Mesenchymal stem cell (in vitro differentiated cells and primary cell): ENCODE measurements at regions not wholly inside any gene's neighbourhood (a gene's known extent, or its start where the extent isn't known, plus 50 kb on each side); places are given as distances from the start of the nearest gene placed in this dataset.
A peak's percentile ranks its signal among the peaks of the same experiment; 100 is the strongest.

Experiments used
- DNase-seq: peaks from one replicate; pipeline ENCODE4 v3.0.0-alpha.2; 2013
- H2AFZ ChIP-seq: one replicate; pipeline ENCODE4 v1.6.1; 2013; ENCODE audit warnings: low read depth, mild to moderate bottlenecking, control low read depth, inconsistent platforms, low read length, moderate library complexity
- H2AK5ac ChIP-seq: 2 replicates; pipeline ENCODE4 v1.6.1; 2013; ENCODE audit warnings: low read length, moderate library complexity, mild to moderate bottlenecking, inconsistent platforms; ENCODE audit not compliant: severe bottlenecking
- H2BK120ac ChIP-seq: one replicate; pipeline ENCODE4 v1.6.1; 2013; ENCODE audit warnings: low read depth, mild to moderate bottlenecking, inconsistent platforms, low read length, moderate library complexity
- H2BK12ac ChIP-seq, 2 experiments: one replicate each; pipeline ENCODE4 v1.6.1; 2013; ENCODE audit warnings: inconsistent platforms in 2 of 2, low read length in 2 of 2, mild to moderate bottlenecking in 2 of 2, moderate library complexity in 2 of 2, control low read depth in 1 of 2
- H2BK15ac ChIP-seq: one replicate; pipeline ENCODE4 v1.6.1; 2013; ENCODE audit warnings: mild to moderate bottlenecking, low read depth, inconsistent platforms; ENCODE audit not compliant: poor library complexity, severe bottlenecking
- H2BK5ac ChIP-seq: 2 replicates; pipeline ENCODE4 v1.6.1; 2013; ENCODE audit warnings: low read depth, mild to moderate bottlenecking, low read length, control low read depth, inconsistent platforms; ENCODE audit not compliant: poor library complexity, severe bottlenecking
- H3K14ac ChIP-seq, 2 experiments: one replicate each; pipeline ENCODE4 v1.6.1; 2013; ENCODE audit warnings: inconsistent platforms in 2 of 2, low read length in 2 of 2, control low read depth in 1 of 2, mild to moderate bottlenecking in 1 of 2, moderate library complexity in 1 of 2
- H3K18ac ChIP-seq, 2 experiments: one replicate each; pipeline ENCODE4 v1.6.1; 2013; ENCODE audit warnings: inconsistent platforms in 2 of 2, low read length in 2 of 2, control low read depth in 1 of 2, low read depth in 1 of 2, mild to moderate bottlenecking in 1 of 2
- H3K23ac ChIP-seq, 2 experiments: one replicate each; pipeline ENCODE4 v1.6.1; 2013; ENCODE audit warnings: inconsistent platforms in 2 of 2, low read length in 2 of 2, mild to moderate bottlenecking in 2 of 2, moderate library complexity in 2 of 2, control low read depth in 1 of 2
- H3K27ac ChIP-seq: 2 replicates; pipeline ENCODE4 v1.5.1; 2013; ENCODE audit warnings: mild to moderate bottlenecking, moderate library complexity, low read length, control low read depth, inconsistent platforms; ENCODE audit not compliant: poor library complexity, severe bottlenecking
- H3K27me3 ChIP-seq, 2 experiments: 2 replicates each; pipeline versions ENCODE4 v1.6.1 to v1.7.0; 2013; ENCODE audit warnings: low read length in 2 of 2, mild to moderate bottlenecking in 2 of 2, moderate library complexity in 2 of 2, control low read depth in 1 of 2, inconsistent platforms in 1 of 2; ENCODE audit not compliant: control insufficient read depth in 1 of 2, insufficient read depth in 1 of 2
- H3K36me3 ChIP-seq, 2 experiments: 2 replicates each; pipeline versions ENCODE4 v1.6.1 to v1.7.0; 2013; ENCODE audit warnings: low read length in 2 of 2, control low read depth in 1 of 2, inconsistent platforms in 1 of 2, low read depth in 1 of 2, mild to moderate bottlenecking in 1 of 2; ENCODE audit not compliant: insufficient read depth in 2 of 2, control insufficient read depth in 1 of 2
- H3K4ac ChIP-seq, 2 experiments: one replicate each; pipeline ENCODE4 v1.6.1; 2013; ENCODE audit warnings: inconsistent platforms in 2 of 2, low read length in 2 of 2, mild to moderate bottlenecking in 2 of 2, moderate library complexity in 2 of 2, control low read depth in 1 of 2, low read depth in 1 of 2
- H3K4me1 ChIP-seq: 2 replicates; pipeline ENCODE4 v1.6.1; 2013; ENCODE audit warnings: low read depth, low read length, control low read depth; ENCODE audit not compliant: control insufficient read depth, insufficient read depth
- H3K4me2 ChIP-seq: 2 replicates; pipeline ENCODE4 v1.6.1; 2013; ENCODE audit warnings: low read length, mild to moderate bottlenecking, inconsistent platforms; ENCODE audit not compliant: poor library complexity, severe bottlenecking
- H3K4me3 ChIP-seq, 2 experiments: 2 replicates each; pipeline versions ENCODE4 v1.5.1 to v1.7.0; 2013; ENCODE audit warnings: low read length in 2 of 2, mild to moderate bottlenecking in 2 of 2, control low read depth in 1 of 2, low read depth in 1 of 2; ENCODE audit not compliant: insufficient read depth in 1 of 2
- H3K79me1 ChIP-seq: replicated peaks from 2 replicates; pipeline ENCODE4 v1.6.1; 2013; ENCODE audit warnings: mild to moderate bottlenecking, control low read depth, low read length, inconsistent platforms; ENCODE audit not compliant: poor library complexity, severe bottlenecking
- H3K9ac ChIP-seq: 2 replicates; pipeline ENCODE4 v1.7.0; 2013; ENCODE audit warnings: mild to moderate bottlenecking, low read length, moderate library complexity
- H3K9me3 ChIP-seq: 2 replicates; pipeline ENCODE4 v1.7.0; 2013; ENCODE audit warnings: mild to moderate bottlenecking, low read length; ENCODE audit not compliant: control insufficient read depth
- H4K8ac ChIP-seq: one replicate; pipeline ENCODE4 v1.6.1; 2013; ENCODE audit warnings: inconsistent platforms, mild to moderate bottlenecking, low read length, moderate library complexity
- H4K91ac ChIP-seq: one replicate; pipeline ENCODE4 v1.6.1; 2013; ENCODE audit warnings: mild to moderate bottlenecking, low read length, inconsistent platforms
- WGBS: methylation state at CpG from one replicate; pipeline ENCODE4 v1.1.7; 2013; ENCODE audit warnings: mixed read lengths; 5-methylcytosine and 5-hydroxymethylcytosine counted together

DNA sequence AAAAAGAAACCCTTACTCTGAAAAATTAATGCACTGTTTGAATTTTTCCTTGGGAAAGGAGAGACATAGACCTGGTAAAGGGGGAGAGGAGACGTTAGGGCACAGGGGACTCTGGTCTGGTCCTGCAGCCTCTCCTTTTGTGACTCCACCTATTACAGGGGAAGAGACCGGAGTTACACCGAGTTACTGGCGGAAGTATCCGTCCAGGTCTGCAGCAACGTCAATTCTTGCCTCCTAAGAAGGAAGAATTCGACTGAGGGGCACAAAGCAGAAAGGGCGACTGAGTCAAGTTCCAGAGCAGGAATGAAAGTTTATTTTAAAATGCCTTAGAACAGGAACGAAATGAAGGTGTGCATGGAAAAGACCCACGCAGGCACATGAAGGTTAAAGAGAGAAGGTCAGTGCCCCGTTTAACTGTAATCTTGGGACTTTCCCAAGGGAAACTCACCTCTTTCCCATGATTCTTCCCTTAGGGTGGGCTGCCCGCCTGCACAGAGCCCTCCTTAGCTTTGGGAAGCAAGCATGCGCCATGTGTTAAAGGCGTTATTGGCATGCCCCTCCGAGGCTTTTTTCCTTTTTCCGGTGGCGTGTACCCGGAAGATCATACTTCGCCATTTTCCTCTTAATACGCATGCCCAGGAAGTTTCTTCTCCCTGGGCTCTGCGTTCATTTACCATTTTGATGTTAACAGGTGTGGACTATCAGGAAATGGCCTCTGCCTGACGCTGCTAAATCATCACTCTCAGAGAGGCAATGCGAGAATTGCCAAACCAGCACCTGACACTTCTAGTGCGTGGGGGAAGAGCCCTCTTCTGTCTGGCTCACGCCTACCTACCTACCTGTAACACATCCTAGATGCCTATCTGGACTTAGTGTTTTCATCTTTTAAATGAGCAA is 409.6 kb upstream of the PAPPA start:
- no peak overlapping the region for H2AFZ ChIP-seq
- no peaks in the 10 kb centered on the region for H3K36me3 ChIP-seq
- no peak overlapping the region for H3K14ac ChIP-seq
- H3K4me1 ChIP-seq, result no peaks in the 10 kb centered on the region
- H2BK15ac ChIP-seq, result no peak overlapping the region
- no peak for DNase-seq
- H3K27me3 ChIP-seq, result no peaks in the 10 kb centered on the region
- no peak overlapping the region for H3K18ac ChIP-seq
- no peak overlapping the region for H3K4ac ChIP-seq
- H3K9ac ChIP-seq, result no peak overlapping the region
- WGBS, result 93% methylated on average over 25 of the region's 25 CpGs
- no peak overlapping the region for H2AK5ac ChIP-seq
- H3K4me2 ChIP-seq, result no peak overlapping the region
- peak overlapping the region in 1 of 2 experiments; percentile 5 for H2BK12ac ChIP-seq
- no peak overlapping the region for H3K27ac ChIP-seq
- H3K79me1 ChIP-seq, result no peaks in the 10 kb centered on the region
- H2BK5ac ChIP-seq, result no peak overlapping the region
- H3K9me3 ChIP-seq, result no peaks in the 10 kb centered on the region
- no peak overlapping the region for H3K23ac ChIP-seq
- H4K8ac ChIP-seq, result no peak overlapping the region
- no peak overlapping the region for H3K4me3 ChIP-seq
- H4K91ac ChIP-seq, result no peak overlapping the region
- no peak overlapping the region for H2BK120ac ChIP-seq

- Histone ChIP-seq H3K18ac (peak overlapping the region in 1 of 2 experiments; percentile 51), H3K14ac (no peak overlapping the region), H3K4me3 (no peak overlapping the region), H4K91ac (no peak overlapping the region), H2BK120ac (no peak overlapping the region), H3K9me3 (no peaks in the 10 kb centered on the region), H3K4me2 (no peak overlapping the region), H4K8ac (no peak overlapping the region), H3K27ac (no peak overlapping the region), H2AK5ac (no peak overlapping the region), H3K36me3 (no peaks in the 10 kb centered on the region), H3K4me1 (no peaks in the 10 kb centered on the region), H3K79me1 (no peaks in the 10 kb centered on the region), H2BK15ac (no peak overlapping the region), H3K23ac (no peak overlapping the region), H2BK12ac (no peak overlapping the region), H2BK5ac (no peak overlapping the region), H3K4ac (peak overlapping the region in 1 of 2 experiments; percentile 26), H2AFZ (no peak overlapping the region), H3K27me3 (no peaks in the 10 kb centered on the region), H3K9ac (no peak overlapping the region)
- 81% methylated on average over 3 of the region's 6 CpGs for WGBS
- peak; percentile 67 for DNase-seq
These were observed 407.1 kb upstream of the PAPPA start for GRCh38 chr9:115746496-115746895.

- Histone ChIP-seq H3K9me3 (no peaks in the 10 kb centered on the region), H3K14ac (no peak overlapping the region)
- WGBS, result 59% methylated on average over 1 of the region's 1 CpG
These were observed 405.9 kb upstream of the PAPPA start for GRCh38 chr9:115747731-115748130.

GRCh38 chr9:115756736-115757135 is 396.9 kb upstream of the PAPPA start:
- no peak overlapping the region for H3K4me2 ChIP-seq

More at GRCh38 chr9:115747731-115748130, 405.9 kb upstream of the PAPPA start:
- no peak for DNase-seq
- H3K9ac ChIP-seq, result no peak overlapping the region
- H3K36me3 ChIP-seq, result no peaks in the 10 kb centered on the region
- no peak overlapping the region for H3K4me3 ChIP-seq
- no peak overlapping the region for H4K8ac ChIP-seq
- H3K27me3 ChIP-seq, result no peaks in the 10 kb centered on the region
- H2AFZ ChIP-seq, result no peak overlapping the region
- no peak overlapping the region for H2BK120ac ChIP-seq
- no peak overlapping the region for H2BK5ac ChIP-seq
- no peak overlapping the region for H3K4ac ChIP-seq
- H4K91ac ChIP-seq, result no peak overlapping the region
- H3K79me1 ChIP-seq, result no peaks in the 10 kb centered on the region
- no peak overlapping the region for H3K4me2 ChIP-seq
- H2AK5ac ChIP-seq, result no peak overlapping the region
- H2BK15ac ChIP-seq, result no peak overlapping the region
- H3K23ac ChIP-seq, result no peak overlapping the region
- no peaks in the 10 kb centered on the region for H3K4me1 ChIP-seq
- peak overlapping the region in 1 of 2 experiments; percentile 21 for H2BK12ac ChIP-seq
- H3K27ac ChIP-seq, result no peak overlapping the region
- H3K18ac ChIP-seq, result no peak overlapping the region

More at GRCh38 chr9:115756736-115757135, 396.9 kb upstream of the PAPPA start:
- H3K4ac ChIP-seq, result no peak overlapping the region
- H3K36me3 ChIP-seq, result no peaks in the 10 kb centered on the region
- H2BK120ac ChIP-seq, result no peak overlapping the region
- no peak overlapping the region for H3K9ac ChIP-seq
- no peak overlapping the region for H3K18ac ChIP-seq
- H2BK15ac ChIP-seq, result no peak overlapping the region
- H3K27ac ChIP-seq, result no peak overlapping the region
- H4K8ac ChIP-seq, result no peak overlapping the region
- no peak overlapping the region for H2BK12ac ChIP-seq
- H3K27me3 ChIP-seq, result no peaks in the 10 kb centered on the region
- H2AFZ ChIP-seq, result no peak overlapping the region
- no peak overlapping the region for H2AK5ac ChIP-seq
- no peak overlapping the region for H3K4me3 ChIP-seq
- no peak overlapping the region for H3K14ac ChIP-seq
- DNase-seq, result no peak
- no peaks in the 10 kb centered on the region for H3K9me3 ChIP-seq
- no peaks in the 10 kb centered on the region for H3K79me1 ChIP-seq
- no peak overlapping the region for H4K91ac ChIP-seq
- H3K4me1 ChIP-seq, result no peaks in the 10 kb centered on the region
- H2BK5ac ChIP-seq, result no peak overlapping the region
- H3K23ac ChIP-seq, result no peak overlapping the region
